H1 (cell line): ENCODE measurements at regions not wholly inside any gene's neighbourhood (a gene's known extent, or its start where the extent isn't known, plus 50 kb on each side); places are given as distances from the start of the nearest gene placed in this dataset.

ENCODE experiments used
- CTCF ChIA-PET: fragments of 300-600 bp; sonication (Branson Sonifier 250); formaldehyde crosslinking; loops from one replicate; lab custom pipeline; 2021; ENCODE audit not compliant: partially characterized antibody; lab: Charles Lee
- POLR2A ChIA-PET: fragments of 300-600 bp; sonication (Branson Sonifier 250); formaldehyde crosslinking; loops from one replicate; lab custom pipeline; 2021; ENCODE audit warnings: inconsistent platforms; ENCODE audit not compliant: partially characterized antibody; lab: Charles Lee
- DNase-seq, 2 experiments: peaks; one replicate each; pipeline versions ENCODE4 v3.0.0 to v3.0.0-alpha.2; 2010 to 2022; ENCODE audit warnings: low spot score in 2 of 2, low read depth in 1 of 2, mixed read lengths in 1 of 2
- FAIRE-seq: peaks from 2 replicates; lab custom pipeline; 2011; peaks lifted over from hg19 to GRCh38; lab: Jason Lieb, UNC
- H2AFZ ChIP-seq: 2 replicates; pipeline ENCODE4 v1.8.1; 2012; ENCODE audit warnings: low read length, inconsistent platforms
- H2AK5ac ChIP-seq: 2 replicates; pipeline ENCODE4 v1.6.1; 2013; ENCODE audit warnings: low read depth, low read length
- H2BK120ac ChIP-seq: replicated peaks from 2 replicates; pipeline ENCODE3; 2013; ENCODE audit warnings: low read depth, low read length, inconsistent platforms
- H2BK12ac ChIP-seq: 2 replicates; pipeline ENCODE4 v1.6.1; 2013; ENCODE audit warnings: low read depth, low read length
- H2BK15ac ChIP-seq: 2 replicates; pipeline ENCODE4 v1.6.1; 2013; ENCODE audit warnings: low read length
- H2BK20ac ChIP-seq: 2 replicates; pipeline ENCODE4 v1.6.1; 2013; ENCODE audit warnings: low read length
- H2BK5ac ChIP-seq: 2 replicates; pipeline ENCODE4 v1.6.1; 2013; ENCODE audit warnings: low read depth, low read length
- H3K14ac ChIP-seq: 2 replicates; pipeline ENCODE4 v1.6.1; 2013; ENCODE audit warnings: inconsistent platforms; ENCODE audit not compliant: insufficient read length
- H3K18ac ChIP-seq: 2 replicates; pipeline ENCODE4 v1.6.1; 2013; ENCODE audit warnings: low read length; ENCODE audit errors: extremely low read depth
- H3K23ac ChIP-seq: 2 replicates; pipeline ENCODE4 v1.6.1; 2013; ENCODE audit warnings: inconsistent platforms; ENCODE audit not compliant: insufficient read length
- H3K23me2 ChIP-seq: 2 replicates; pipeline ENCODE4 v1.6.1; 2013; ENCODE audit warnings: low read depth, low read length
- H3K27ac ChIP-seq: 2 replicates; pipeline ENCODE4 v1.6.1; 2011; ENCODE audit warnings: low read depth, low read length, inconsistent platforms
- H3K27me3 ChIP-seq, 4 experiments: replicated peaks in 1 of 4; 1 replicate in 1 of 4; 2 replicates in 3 of 4; pipeline versions ENCODE4 v1.6.1 to v1.8.1; 2011 to 2013; ENCODE audit warnings: low read length in 3 of 4, mild to moderate bottlenecking in 3 of 4, inconsistent platforms in 2 of 4, mixed read lengths in 2 of 4, moderate library complexity in 1 of 4; ENCODE audit not compliant: control insufficient read depth in 3 of 4, insufficient read depth in 3 of 4; ENCODE audit errors: extremely low read depth in 1 of 4
- H3K36me3 ChIP-seq, 4 experiments: 2 replicates each; pipeline versions ENCODE4 v1.6.1 to v1.8.1; 2011 to 2013; ENCODE audit warnings: mild to moderate bottlenecking in 4 of 4, low read length in 3 of 4, moderate library complexity in 2 of 4, control low read depth in 1 of 4, inconsistent platforms in 1 of 4; ENCODE audit not compliant: insufficient read depth in 4 of 4, control insufficient read depth in 2 of 4
- H3K4ac ChIP-seq: replicated peaks from 2 replicates; pipeline ENCODE3; 2013; ENCODE audit warnings: low read length, low read depth, mixed read lengths, inconsistent platforms; ENCODE audit not compliant: insufficient read length
- H3K4me1 ChIP-seq, 4 experiments: replicated peaks in 1 of 4; 1 replicate in 1 of 4; 2 replicates in 3 of 4; pipeline versions ENCODE4 v1.6.1 to v1.8.1; 2011 to 2013; ENCODE audit warnings: low read length in 3 of 4, inconsistent platforms in 2 of 4, mixed read lengths in 1 of 4; ENCODE audit not compliant: insufficient read depth in 4 of 4, control insufficient read depth in 3 of 4
- H3K4me2 ChIP-seq, 2 experiments: 2 replicates each; pipeline versions ENCODE4 v1.6.1 to v1.8.1; 2011 to 2013; ENCODE audit warnings: low read depth in 2 of 2, low read length in 2 of 2, control low read depth in 1 of 2, inconsistent platforms in 1 of 2, mild to moderate bottlenecking in 1 of 2; ENCODE audit not compliant: insufficient read depth in 1 of 2
- H3K4me3 ChIP-seq, 4 experiments: fragments of 200-600, 300-600 bp in 1 of 4; sonication (generic), shearing (Covaris generic), sonication (Bioruptor Twin) in 1 of 4; 2 replicates each; pipeline versions ENCODE4 v1.5.1 to v1.8.1; 2011 to 2016; ENCODE audit warnings: low read length in 4 of 4, low read depth in 3 of 4, control low read depth in 2 of 4, inconsistent platforms in 2 of 4, mild to moderate bottlenecking in 2 of 4, mixed read lengths in 1 of 4, moderate library complexity in 1 of 4; ENCODE audit not compliant: insufficient read depth in 2 of 4; ENCODE audit errors: extremely low read depth in 1 of 4
- H3K56ac ChIP-seq: replicated peaks from 2 replicates; pipeline ENCODE3; 2013; ENCODE audit warnings: low read depth, mild to moderate bottlenecking, mixed read lengths, low read length, inconsistent platforms; ENCODE audit not compliant: insufficient read length
- H3K79me1 ChIP-seq: 2 replicates; pipeline ENCODE4 v1.6.1; 2013; ENCODE audit warnings: low read depth, low read length, control low read depth
- H3K79me2 ChIP-seq, 2 experiments: 2 replicates each; pipeline versions ENCODE4 v1.6.1 to v1.8.1; 2012 to 2013; ENCODE audit warnings: low read length in 2 of 2, mild to moderate bottlenecking in 2 of 2, inconsistent platforms in 1 of 2; ENCODE audit not compliant: insufficient read depth in 2 of 2, control insufficient read depth in 1 of 2
- H3K9ac ChIP-seq, 4 experiments: replicated peaks in 1 of 4; 1 replicate in 1 of 4; 2 replicates in 3 of 4; pipeline versions ENCODE4 v1.6.1 to v1.8.1; 2011 to 2013; ENCODE audit warnings: low read depth in 3 of 4, low read length in 3 of 4, control low read depth in 2 of 4, mild to moderate bottlenecking in 2 of 4, moderate library complexity in 2 of 4, inconsistent platforms in 1 of 4; ENCODE audit errors: extremely low read depth in 1 of 4
- H3K9me3 ChIP-seq, 2 experiments: 2 replicates each; pipeline versions ENCODE4 v1.6.1 to v1.8.1; 2012 to 2013; ENCODE audit warnings: mild to moderate bottlenecking in 2 of 2, moderate library complexity in 2 of 2, control low read depth in 1 of 2, inconsistent platforms in 1 of 2, low read depth in 1 of 2, low read length in 1 of 2, mixed read lengths in 1 of 2; ENCODE audit not compliant: insufficient read depth in 2 of 2
- H4K20me1 ChIP-seq, 2 experiments: replicated peaks in 1 of 2; 2 replicates each; pipeline versions ENCODE3 to v1.8.1; 2011 to 2013; ENCODE audit warnings: inconsistent platforms in 2 of 2, low read length in 2 of 2, mild to moderate bottlenecking in 1 of 2; ENCODE audit not compliant: insufficient read depth in 2 of 2, control insufficient read depth in 1 of 2
- H4K5ac ChIP-seq: 2 replicates; pipeline ENCODE4 v1.6.1; 2013; ENCODE audit warnings: low read length, low read depth, mixed read lengths, inconsistent platforms; ENCODE audit not compliant: insufficient read length
- H4K8ac ChIP-seq: 2 replicates; pipeline ENCODE4 v1.8.0; 2013; ENCODE audit warnings: mild to moderate bottlenecking, moderate library complexity, low read length, inconsistent platforms; ENCODE audit not compliant: insufficient read depth; ENCODE audit errors: extremely low read depth
- H4K91ac ChIP-seq: replicated peaks from 2 replicates; pipeline ENCODE3; 2013; ENCODE audit warnings: low read length, mixed read lengths, inconsistent platforms; ENCODE audit not compliant: insufficient read length
- CTCF ChIP-seq, 3 experiments: IDR thresholded peaks; 1 replicate in 2 of 3; 2 replicates in 1 of 3; pipeline versions ENCODE4 v1.5.1 to v1.6.1; 2011; ENCODE audit warnings: low read length in 3 of 3, mild to moderate bottlenecking in 3 of 3, inconsistent platforms in 2 of 3, low read depth in 1 of 3, moderate library complexity in 1 of 3; ENCODE audit not compliant: insufficient read depth in 1 of 3; ENCODE audit errors: control extremely low read depth in 1 of 3
- POLR2A ChIP-seq, 2 experiments: IDR thresholded peaks; 1 replicate in 1 of 2; 2 replicates in 1 of 2; pipeline ENCODE4 v1.6.1; 2011; ENCODE audit warnings: low read depth in 2 of 2, low read length in 2 of 2, mild to moderate bottlenecking in 2 of 2; ENCODE audit errors: control extremely low read depth in 1 of 2
- RAD21 ChIP-seq, 2 experiments: IDR thresholded peaks in 1 of 2; conservative IDR thresholded peaks in 1 of 2; 2 replicates each; pipeline ENCODE4 v1.6.1; 2011; ENCODE audit warnings: low read depth in 2 of 2, low read length in 2 of 2, improper control_type of control experiment in 1 of 2, inconsistent platforms in 1 of 2, mild to moderate bottlenecking in 1 of 2, moderate library complexity in 1 of 2
- WGBS, 2 experiments: shearing (Covaris generic) in 1 of 2; methylation state at CpG; one replicate each; pipeline versions ENCODE4 v1.1.6 to v1.1.7; 2013 to 2015; ENCODE audit warnings: low lambda C conversion rate in 2 of 2, mixed read lengths in 2 of 2, inconsistent platforms in 1 of 2, low coverage in 1 of 2, missing lambda C conversion rate in 1 of 2; ENCODE audit not compliant: insufficient replicate concordance in 2 of 2, insufficient coverage in 1 of 2, insufficient read length in 1 of 2; ENCODE audit errors: extremely low coverage in 1 of 2, missing lambda C conversion rate in 1 of 2; 5-methylcytosine and 5-hydroxymethylcytosine counted together

GRCh38 chr3:33954956-33955355, 156.5 kb downstream of the PDCD6IP start:
- H3K4ac ChIP-seq: no peak overlapping the region
- FAIRE-seq (no peak), DNase-seq (no peak)
- H3K23me2 ChIP-seq: no peaks in the 10 kb centered on the region
- H2BK5ac ChIP-seq: no peak overlapping the region
- H3K36me3 ChIP-seq: no peaks in the 10 kb centered on the region
- no peak overlapping the region for H2AFZ ChIP-seq
- H2BK120ac ChIP-seq: no peak overlapping the region
- H3K9me3 ChIP-seq: no peaks in the 10 kb centered on the region
- H3K27me3 ChIP-seq: no peaks in the 10 kb centered on the region
- H2AK5ac ChIP-seq: no peak overlapping the region
- no peak overlapping the region for H3K4me3 ChIP-seq
- H3K23ac ChIP-seq: no peak overlapping the region
- H4K20me1 ChIP-seq: no peaks in the 10 kb centered on the region
- 89% methylated on average over 3 of the region's 3 CpGs; no CpG with 5 or more reads in 1 of the 2 experiments for WGBS, 2 experiments
- H3K18ac ChIP-seq: no peak overlapping the region
- no peak overlapping the region for H2BK20ac ChIP-seq
- H3K14ac ChIP-seq: no peak overlapping the region
- H3K4me1 ChIP-seq: peaks cover 0 to 3% (median under 1%) of the 10 kb centered on the region in 4 experiments; a peak in 2 of 7 replicates
- no peak overlapping the region for H4K8ac ChIP-seq
- no peak overlapping the region for H3K9ac ChIP-seq
- H4K5ac ChIP-seq: no peak overlapping the region
- no peak overlapping the region for H3K4me2 ChIP-seq
- no peak overlapping the region for H3K27ac ChIP-seq
- H2BK15ac ChIP-seq: no peak overlapping the region
- ChIA-PET POLR2A (no interaction called here), CTCF (interaction anchor here (0.9 to 2.4 kb wide), 15 partner anchors 11 to 729 kb away, joined by 3 to 10 read pairs (median 4); no protein-coding TSS in a partner anchor)
- no peak overlapping the region for H4K91ac ChIP-seq
- no peak overlapping the region for H2BK12ac ChIP-seq
- no peaks in the 10 kb centered on the region for H3K79me1 ChIP-seq
- no peaks in the 10 kb centered on the region for H3K79me2 ChIP-seq
- no peak overlapping the region for H3K56ac ChIP-seq
- no peak for TF ChIP-seq POLR2A (IDR thresholded peaks at IDR 0.05; ENCODE audit: control extremely low read depth in 1 of 2, low read depth in 2 of 2, low read length in 2 of 2)
- peak in 2 of 3 experiments; percentile 51 to 53; a peak in 3 of 4 replicates for TF ChIP-seq CTCF (IDR thresholded peaks at IDR 0.05; ENCODE audit: control extremely low read depth in 1 of 3, insufficient read depth in 1 of 3, low read depth in 1 of 3, low read length in 3 of 3)
- peak; percentile 77 to 82 for TF ChIP-seq RAD21 (IDR thresholded peaks at IDR 0.05 in 1 of 2, conservative IDR thresholded peaks at IDR 0.05 in 1 of 2; ENCODE audit: low read depth in 2 of 2, low read length in 2 of 2)
